ENCODE measurements at regions not wholly inside any gene's neighbourhood (a gene's known extent, or its start where the extent isn't known, plus 50 kb on each side); places are given as distances from the start of the nearest gene placed in this dataset.
A peak's percentile ranks its signal among the peaks of the same experiment; 100 is the strongest.

- Histone ChIP-seq H3K9me2 (ENCODE audit: insufficient read depth, low read length) (no peaks in the 10 kb centered on the region), H3K27me3 (ENCODE audit: insufficient read depth, low read depth, low read length) (no peaks in the 10 kb centered on the region), H3F3A (ENCODE audit: insufficient read depth, low read length, poor library complexity, severe bottlenecking) (no peaks in the 10 kb centered on the region), H2AFZ (ENCODE audit: low read depth, low read length) (no peak overlapping the region), H3K4me3 (ENCODE audit: low read length) (no peak overlapping the region), H4K20me1 (ENCODE audit: insufficient read depth) (no peaks in the 10 kb centered on the region), H3K9me3 (ENCODE audit: low read length) (no peaks in the 10 kb centered on the region), H3K79me2 (replicated peaks; ENCODE audit: insufficient read depth, low read length) (no peaks in the 10 kb centered on the region), H3K27ac (ENCODE audit: low read length) (no peak overlapping the region), H3K36me3 (ENCODE audit: insufficient read depth, low read length) (no peaks in the 10 kb centered on the region), H3K4me2 (ENCODE audit: low read length) (no peak overlapping the region), H3K9ac (ENCODE audit: low read length) (no peak overlapping the region)
- TF ChIP-seq TAF1 (IDR thresholded peaks at IDR 0.05; ENCODE audit: low read depth) (no peak), POLR2AphosphoS5 (IDR thresholded peaks at IDR 0.05) (no peak), MXI1 (conservative IDR thresholded peaks at IDR 0.05; ENCODE audit: poor library complexity, severe bottlenecking) (no peak), EP300 (conservative IDR thresholded peaks at IDR 0.05; ENCODE audit: poor library complexity, severe bottlenecking) (no peak), CTCF (IDR thresholded peaks at IDR 0.05; ENCODE audit: poor library complexity, severe bottlenecking) (no peak), RAD21 (conservative IDR thresholded peaks at IDR 0.05) (no peak), EZH2 (IDR thresholded peaks at IDR 0.05; ENCODE audit: borderline replicate concordance, insufficient read depth, low read length, poor library complexity, severe bottlenecking) (no peak), SMC3 (conservative IDR thresholded peaks at IDR 0.05; ENCODE audit: poor library complexity) (no peak), REST (IDR thresholded peaks at IDR 0.05; ENCODE audit: borderline replicate concordance) (no peak)
Observed at GRCh38 chr9:135221576-135221950, 134.1 kb downstream of the OLFM1 start.

- no peaks in the 10 kb centered on the region for H3K9me3 ChIP-seq (ENCODE audit: low read length)
- H3K4me2 ChIP-seq (ENCODE audit: low read length): no peak overlapping the region
- no peak for TF ChIP-seq POLR2AphosphoS5 (IDR thresholded peaks at IDR 0.05)
- no peak for TF ChIP-seq MXI1 (conservative IDR thresholded peaks at IDR 0.05; ENCODE audit: poor library complexity, severe bottlenecking)
- TF ChIP-seq CTCF (IDR thresholded peaks at IDR 0.05; ENCODE audit: poor library complexity, severe bottlenecking): peak; percentile 36
- no peak for TF ChIP-seq EZH2 (IDR thresholded peaks at IDR 0.05; ENCODE audit: borderline replicate concordance, insufficient read depth, low read length, poor library complexity, severe bottlenecking)
- no peak for TF ChIP-seq SMC3 (conservative IDR thresholded peaks at IDR 0.05; ENCODE audit: poor library complexity)
- no peaks in the 10 kb centered on the region for H3K9me2 ChIP-seq (ENCODE audit: insufficient read depth, low read length)
- H3K4me3 ChIP-seq (ENCODE audit: low read length): no peak overlapping the region
- H3F3A ChIP-seq (ENCODE audit: insufficient read depth, low read length, poor library complexity, severe bottlenecking): no peaks in the 10 kb centered on the region
- no peak overlapping the region for H2AFZ ChIP-seq (ENCODE audit: low read depth, low read length)
- H3K79me2 ChIP-seq (replicated peaks; ENCODE audit: insufficient read depth, low read length): no peaks in the 10 kb centered on the region
- H3K27me3 ChIP-seq (ENCODE audit: insufficient read depth, low read depth, low read length): no peaks in the 10 kb centered on the region
- H3K27ac ChIP-seq (ENCODE audit: low read length): peak overlapping the region; percentile 53
- H3K9ac ChIP-seq (ENCODE audit: low read length): peak overlapping the region; percentile 17
- H3K36me3 ChIP-seq (ENCODE audit: insufficient read depth, low read length): no peaks in the 10 kb centered on the region
- H4K20me1 ChIP-seq (ENCODE audit: insufficient read depth): no peaks in the 10 kb centered on the region
Observed at GRCh38 chr9:135221951-135222631, 134.6 kb downstream of the OLFM1 start.
